GM19351 (cell line): ENCODE measurements at regions not wholly inside any gene's neighbourhood (a gene's known extent, or its start where the extent isn't known, plus 50 kb on each side); places are given as distances from the start of the nearest gene placed in this dataset.
A peak's percentile ranks its signal among the peaks of the same experiment; 100 is the strongest.
"Not testable (repeated sequence)": the region's sequence is repeated elsewhere in the genome, so short reads cannot be mapped to it uniquely, and the experiment has no call there.

ENCODE experiments used
- ATAC-seq: cut with Tn5 transposase; IDR thresholded peaks from one replicate; pipeline ENCODE4 v1.9.1; 2021; ENCODE audit warnings: mild to moderate bottlenecking, moderate library complexity; ENCODE audit not compliant: unreplicated experiment

DNA sequence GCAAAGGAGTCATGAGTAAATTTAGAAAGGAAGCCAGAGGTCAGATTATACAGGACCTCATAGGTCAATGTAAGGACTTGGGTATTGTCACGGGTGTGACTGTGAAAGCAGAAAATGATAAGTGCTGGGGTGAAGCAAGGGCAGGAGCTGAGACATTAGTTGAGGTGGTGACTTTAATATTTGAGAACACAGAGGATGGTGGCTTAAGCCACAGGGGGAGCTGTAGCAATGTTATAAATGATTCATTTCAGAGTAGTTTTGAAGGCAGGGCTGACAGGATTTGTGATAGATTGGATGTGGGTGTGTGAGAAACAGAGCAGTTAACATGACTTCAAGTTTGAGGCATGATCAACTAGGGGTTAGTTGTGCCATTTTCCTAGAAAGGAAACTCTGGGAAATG, 659.9 kb downstream of the EPM2A start:
- no peak for ATAC-seq

DNA sequence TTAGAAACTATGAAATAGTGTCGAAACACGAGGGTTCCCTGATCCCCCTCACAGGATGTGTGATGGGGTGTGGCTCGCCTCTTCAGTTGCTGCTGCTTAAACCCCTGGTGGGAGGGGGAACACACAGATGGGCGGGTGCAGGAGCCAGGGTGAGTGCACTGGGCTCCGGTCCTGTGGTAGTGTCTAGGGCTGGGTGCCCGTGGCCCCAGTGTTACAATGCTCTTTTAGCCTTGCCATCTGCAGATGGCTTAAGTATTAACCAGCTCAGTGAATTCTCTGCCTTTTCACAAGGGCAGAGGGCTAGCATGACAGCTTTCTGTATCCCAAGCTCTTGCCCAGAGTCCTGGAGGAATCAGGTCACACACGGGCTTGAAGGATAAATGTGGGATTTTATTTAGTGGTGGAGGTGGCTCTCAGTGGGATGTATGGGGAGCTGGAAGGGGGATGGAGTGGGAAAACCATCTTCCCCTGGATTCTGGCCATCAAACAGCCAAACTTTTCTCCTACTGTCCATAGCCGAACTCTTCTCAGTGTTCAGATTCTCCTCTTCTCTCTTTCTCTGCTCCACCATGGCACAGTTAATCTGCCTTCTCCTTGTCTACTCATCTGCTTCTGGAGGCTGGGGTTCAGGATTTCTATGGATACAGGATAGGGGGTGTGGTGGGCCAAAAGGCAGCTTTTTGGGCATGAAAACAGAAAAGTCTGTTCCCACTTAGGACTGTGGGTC, 659.0 kb downstream of the EPM2A start:
- ATAC-seq: no peak

DNA sequence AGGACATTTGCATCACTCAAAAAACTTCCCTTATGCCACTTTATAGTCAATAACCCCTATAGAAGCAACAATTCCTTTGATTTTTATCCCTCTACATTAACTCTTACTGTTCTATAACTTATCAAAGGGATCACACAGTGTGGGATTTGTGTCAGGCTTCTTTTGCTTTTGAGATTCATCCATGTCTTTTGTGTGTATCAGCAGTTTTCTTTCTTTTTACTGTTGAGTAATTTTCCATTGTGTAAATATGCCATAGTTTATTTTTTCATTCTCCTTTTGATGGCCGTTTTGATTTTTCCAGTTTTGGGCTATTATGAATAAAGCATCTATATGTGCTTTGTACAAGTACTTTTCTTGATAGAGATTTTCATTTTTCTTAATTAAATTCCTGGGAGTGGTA, 657.9 kb downstream of the EPM2A start:
- ATAC-seq: no peak

DNA sequence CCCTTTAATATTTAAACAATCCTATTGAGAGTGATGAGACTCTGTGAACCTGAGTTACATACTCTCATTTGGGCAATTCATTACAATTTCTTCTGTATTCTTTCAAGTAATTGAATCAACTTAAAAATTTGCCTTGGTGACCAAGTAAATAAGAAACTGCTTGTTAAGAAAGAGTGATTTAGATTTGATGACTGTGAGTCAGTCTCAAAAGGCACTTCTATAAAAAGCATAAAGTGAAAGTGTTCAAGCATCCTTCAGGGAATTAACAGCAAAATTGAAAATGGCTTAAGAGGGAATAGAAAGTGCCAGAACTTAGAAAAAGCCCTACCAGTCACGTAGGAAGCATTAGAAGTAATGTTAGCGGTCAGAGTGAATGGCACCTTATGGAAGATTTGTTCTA, 654.7 kb downstream of the EPM2A start:
- ATAC-seq: no peak

DNA sequence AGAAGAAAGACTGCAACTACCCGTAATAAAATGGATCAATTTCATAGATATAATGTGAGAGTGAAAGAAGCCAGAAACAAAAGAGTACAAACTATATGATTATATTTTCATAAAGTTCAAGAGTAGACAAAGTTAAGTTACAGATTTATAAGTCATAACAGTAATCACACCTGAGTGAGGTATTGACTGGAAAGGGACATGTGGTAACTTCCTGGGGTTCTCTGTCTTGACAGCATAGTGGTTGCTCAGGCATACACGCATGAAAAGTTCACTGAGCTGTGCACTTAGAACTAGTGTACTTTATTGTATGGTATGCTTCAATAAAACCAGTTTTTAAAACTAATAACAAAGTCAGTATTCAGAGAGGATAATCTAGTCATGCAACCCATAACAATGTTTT, 653.6 kb downstream of the EPM2A start:
- ATAC-seq: no peak

DNA sequence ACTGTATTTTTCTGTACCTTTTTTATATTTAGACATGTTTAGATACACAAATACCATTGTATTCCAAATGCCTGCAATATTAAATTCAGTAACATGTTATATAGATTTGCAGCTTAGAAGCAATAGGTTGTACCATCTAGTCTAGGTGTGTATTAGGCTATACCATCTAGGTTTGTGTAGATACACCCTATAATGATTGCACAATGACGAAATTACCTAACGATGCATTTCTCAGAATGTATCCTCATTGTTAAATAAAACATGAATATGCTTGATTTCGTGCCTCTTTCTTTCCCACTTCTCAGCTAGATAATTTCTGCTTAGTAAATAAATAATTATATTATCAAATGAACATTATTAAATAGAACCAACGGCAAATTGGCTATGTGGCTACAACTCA, 653.0 kb downstream of the EPM2A start:
- ATAC-seq: no peak

DNA sequence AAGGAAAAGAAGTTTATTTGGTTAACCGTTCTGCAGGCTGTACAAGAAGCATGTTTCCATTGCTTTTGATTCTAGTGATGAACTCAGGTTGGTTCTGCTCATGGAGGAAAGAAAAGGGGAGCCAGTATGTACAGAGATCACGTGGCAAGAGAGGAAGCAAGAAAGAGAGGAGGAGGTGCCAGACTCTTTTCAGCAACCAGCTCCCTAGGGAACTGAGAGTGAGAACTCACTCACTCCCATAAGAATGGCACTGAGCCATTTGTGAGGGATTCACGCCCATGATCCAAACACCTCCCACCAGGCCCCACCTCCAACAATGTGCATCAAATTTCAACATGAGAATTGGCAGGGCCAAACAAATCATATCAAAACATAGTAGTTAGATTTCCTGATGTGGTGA, 649.1 kb downstream of the EPM2A start:
- no peak for ATAC-seq

DNA sequence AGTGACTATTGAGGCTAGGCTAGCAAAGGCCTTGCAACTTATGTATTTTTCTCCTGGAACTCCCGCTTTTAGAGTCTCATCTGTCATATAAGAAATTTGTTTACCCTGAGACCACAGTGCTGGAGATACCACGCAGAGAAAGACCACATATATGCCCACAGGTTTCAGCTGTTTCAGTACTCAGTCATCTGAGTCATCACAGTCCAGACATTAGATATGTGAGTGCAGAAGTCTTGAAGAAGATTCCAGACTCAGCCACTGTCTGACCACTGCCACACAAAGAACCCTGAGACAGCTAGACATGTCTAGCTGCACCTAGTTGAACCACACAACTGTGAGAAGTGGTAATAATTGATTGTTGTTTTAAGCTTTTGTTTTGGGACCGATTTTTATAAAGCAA, 648.3 kb downstream of the EPM2A start:
- ATAC-seq: peak; percentile 86

DNA sequence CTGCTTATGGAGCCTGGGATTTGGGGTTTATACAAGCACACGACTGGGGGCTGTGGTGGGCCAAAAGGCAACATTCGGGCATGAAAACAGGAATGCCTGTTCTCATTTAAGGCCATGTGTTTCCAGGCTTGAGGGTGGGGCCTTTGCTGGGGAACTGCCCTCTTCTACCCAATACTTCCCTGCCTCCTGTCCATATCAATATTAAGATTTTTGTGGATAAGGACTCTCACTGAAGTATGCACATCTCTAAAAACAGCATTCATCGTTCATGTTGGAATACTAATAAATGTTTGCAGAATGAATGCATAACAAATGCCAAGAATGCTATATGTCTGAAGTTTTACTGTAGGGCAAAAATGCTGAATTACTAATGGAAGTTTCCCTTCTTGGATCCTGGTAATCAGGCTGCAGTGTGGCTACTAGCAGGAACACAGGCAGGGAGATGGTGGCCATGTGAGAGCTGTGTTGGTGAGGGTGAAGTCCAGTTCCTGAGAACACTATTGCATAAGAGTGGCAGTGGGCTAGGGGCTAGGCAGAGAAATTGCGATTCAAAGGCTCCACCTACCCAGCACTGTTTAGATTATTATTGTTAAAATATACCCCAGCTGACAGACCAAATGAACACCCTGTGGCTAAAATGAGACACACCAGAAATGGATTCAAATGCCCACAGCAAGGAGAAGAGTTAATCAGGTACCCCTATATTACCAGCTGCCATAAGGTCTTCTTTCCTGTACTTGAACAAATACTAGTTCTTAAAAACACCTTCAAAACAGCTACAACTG, 644.3 kb downstream of the EPM2A start:
- ATAC-seq: no peak

DNA sequence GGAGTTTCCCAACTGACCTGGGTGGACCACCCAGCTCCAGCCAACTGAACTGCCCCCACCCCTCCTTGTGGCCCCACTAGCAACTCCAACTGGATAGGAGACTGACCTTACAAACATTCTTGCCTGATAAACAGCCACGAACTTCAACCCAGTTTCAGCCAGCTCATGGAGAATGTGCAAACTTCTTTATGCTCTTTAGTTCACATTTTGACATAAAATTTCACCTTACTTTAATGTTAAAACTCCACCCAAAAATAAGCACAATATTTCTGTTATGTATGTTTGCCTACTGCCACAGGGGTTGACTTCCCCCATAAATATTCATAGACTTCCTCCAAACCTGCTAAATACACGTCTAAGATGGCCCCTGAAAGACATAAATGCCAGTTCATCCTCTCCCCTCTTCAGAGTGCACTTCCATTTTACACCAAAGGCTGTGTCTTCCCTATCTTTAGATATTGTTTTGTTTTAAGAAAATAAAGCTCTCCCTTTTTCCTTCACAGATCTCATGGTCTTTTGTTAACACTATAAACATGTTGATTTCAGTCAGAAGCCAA, 643.7 kb downstream of the EPM2A start:
- ATAC-seq: no peak

DNA sequence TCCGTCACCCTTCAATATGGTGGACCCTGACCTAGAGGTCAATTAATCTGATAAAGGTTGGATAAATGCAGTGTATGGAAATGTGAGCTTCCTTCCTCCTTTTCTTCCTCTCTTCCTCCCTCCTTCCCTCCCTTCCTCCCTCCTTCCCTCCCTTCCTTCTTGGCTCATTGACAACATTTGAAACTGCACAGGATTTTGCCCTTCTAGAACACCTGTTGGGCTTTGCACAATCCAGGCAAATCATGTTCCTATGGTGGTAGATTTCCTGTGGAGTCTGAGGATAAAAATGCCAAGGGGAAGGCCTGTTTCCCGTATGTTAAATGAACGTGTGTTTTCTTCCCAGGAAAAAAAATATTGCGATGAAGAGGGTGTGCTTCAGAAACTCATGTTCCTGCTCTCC, 642.8 kb downstream of the EPM2A start:
- ATAC-seq: no peak

DNA sequence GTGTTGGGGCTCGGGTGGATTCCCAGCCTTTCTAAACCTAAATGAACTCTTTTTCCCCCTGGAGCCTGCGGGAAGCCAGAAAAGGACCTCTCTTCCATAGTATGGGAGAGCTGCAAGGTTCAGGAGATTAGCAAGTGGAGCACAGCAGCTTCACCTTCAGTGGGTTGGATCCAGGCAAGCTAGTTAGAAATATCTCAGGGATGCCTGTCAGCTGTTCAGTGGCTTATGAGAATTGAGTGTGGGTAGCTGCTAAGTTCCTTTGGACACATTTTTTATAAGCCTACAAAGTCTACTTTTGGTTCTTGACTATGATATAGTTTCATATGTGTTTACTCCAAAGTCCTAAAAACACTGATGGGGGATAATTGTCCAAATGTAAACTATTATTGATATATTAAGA, 642.1 kb downstream of the EPM2A start:
- no peak for ATAC-seq

DNA sequence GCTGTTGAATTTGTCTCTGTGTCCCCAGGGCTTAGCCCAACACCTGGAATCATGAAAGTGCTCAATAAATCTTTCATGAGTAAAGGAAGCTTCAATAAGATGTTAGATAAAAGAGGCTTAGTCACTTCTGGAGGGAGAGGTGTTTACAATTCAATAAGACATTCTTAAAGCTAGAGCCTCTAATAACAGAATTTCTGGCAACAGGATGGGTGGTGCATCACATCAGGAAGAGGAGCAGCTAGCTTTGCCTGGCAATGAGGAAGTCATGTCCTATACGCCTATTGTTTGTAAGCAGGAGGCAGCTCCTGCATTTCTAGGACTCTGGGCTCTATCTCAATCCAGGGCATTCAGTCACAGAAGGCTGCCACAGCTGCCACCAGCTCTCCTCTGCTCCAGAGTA, 638.5 kb downstream of the EPM2A start:
- no peak for ATAC-seq

DNA sequence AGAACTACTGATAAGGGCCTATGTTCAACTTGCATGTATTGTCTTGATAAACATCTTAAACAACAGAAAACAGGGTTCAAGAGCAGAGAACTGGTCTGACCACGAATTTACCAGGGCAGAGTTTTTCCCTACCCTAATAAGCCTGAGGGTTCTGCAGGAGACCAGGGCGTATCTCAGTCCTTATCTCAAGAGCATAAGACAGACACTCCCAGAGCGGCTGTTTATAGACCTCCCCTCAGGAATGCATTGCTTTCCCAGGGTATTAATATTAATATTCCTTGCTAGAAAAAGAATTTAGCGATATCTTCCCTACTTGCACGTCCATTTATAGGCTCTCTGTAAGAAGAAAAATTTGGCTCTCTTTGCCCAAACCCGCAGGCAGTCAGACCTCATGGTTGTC, 637.2 kb downstream of the EPM2A start:
- ATAC-seq: not testable (repeated sequence)

DNA sequence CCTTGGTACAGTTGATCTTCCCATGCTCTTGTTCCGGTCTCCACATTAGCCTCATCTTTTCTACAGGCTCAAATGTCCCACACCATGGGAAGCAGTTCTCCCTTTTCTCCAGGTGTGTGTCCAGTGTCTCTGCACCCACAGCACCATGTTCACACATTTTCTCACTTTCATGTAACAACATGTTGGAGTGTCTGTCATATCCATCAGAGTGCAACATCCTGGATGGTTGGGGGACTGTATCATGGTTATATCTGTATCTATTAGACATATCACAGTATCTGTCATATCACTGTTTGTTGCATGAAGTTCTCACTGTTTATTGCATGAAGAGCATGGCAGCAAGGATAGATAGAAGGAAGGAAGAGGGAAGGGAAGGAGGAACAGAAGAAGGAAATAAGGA, 635.6 kb downstream of the EPM2A start:
- ATAC-seq: no peak

DNA sequence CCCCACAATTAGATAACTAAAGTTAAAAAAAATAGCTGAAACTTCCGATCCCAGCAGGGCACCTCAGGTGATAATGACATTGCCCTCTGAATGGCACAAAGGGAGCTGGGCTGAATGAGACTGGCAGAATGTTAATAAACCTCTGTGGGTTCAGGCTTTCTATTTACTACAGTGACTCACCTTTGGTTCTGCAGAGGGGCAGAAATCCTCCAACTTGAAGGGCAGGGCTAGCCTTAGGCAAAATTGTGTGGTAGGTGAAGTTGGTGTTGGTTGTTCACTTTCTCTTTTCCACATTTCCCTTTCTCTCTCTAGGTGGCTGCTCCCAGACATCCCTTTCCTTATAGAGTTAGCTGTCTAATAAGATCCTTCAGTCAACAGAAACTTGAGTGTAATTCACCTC, 625.2 kb downstream of the EPM2A start:
- no peak for ATAC-seq

DNA sequence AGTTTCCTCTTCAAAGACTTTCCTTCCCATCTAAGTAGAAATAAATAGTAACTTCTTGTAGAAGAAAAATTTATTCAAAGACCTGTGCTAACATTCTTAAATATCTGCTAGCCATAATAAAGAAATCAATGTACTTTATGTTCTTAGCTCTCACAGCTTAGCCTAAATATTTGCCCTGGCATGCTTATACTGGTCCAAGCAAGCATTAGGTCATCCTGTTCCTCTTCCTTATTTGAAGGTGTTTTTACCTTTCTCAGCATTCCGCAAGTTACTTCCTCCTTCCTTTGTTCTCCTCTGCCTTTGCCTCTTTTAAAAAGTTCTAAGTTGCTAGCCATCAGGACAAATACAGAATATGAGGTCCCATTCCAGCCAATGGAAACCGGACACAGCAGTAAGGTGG, 623.9 kb downstream of the EPM2A start:
- ATAC-seq: not testable (repeated sequence)

DNA sequence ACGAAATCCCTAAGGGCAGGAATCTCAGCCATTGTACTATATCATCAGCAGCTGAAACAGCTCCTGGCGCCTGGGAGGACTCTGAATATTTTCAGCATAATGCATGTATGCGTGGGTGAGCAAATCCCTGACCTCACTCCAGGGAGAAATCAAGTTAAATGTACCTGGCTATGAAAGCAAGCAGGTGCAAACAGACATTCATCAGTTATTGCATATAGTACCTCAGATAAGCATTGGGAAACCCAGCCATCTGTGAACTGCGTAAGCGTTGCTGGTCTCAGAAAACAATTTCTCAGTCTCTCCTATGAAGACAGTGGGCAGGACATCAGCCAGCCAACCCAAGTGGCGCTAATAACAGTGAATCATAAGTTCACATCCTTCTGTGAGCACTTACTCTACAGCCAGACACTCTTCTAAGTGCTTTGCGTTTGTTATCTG, 622.6 kb downstream of the EPM2A start:
- ATAC-seq: no peak

DNA sequence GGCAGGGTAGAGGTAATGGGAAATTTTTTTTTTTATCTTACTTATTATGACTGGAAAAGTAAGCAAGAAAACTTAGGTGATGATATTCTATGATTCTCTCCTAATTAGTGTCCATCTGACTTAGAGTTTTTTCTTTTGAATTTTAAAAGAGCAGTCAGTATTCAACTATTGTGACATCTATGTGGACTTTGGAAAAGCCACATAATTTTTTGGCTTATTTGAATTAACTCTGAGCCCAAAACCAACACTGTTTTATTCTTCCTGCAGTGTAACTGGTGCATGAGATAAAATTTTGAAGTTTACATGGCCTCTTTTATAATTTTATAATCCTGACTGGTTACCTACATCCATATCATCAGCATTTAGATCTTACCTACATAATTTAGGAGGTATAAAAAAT, 619.7 kb downstream of the EPM2A start:
- ATAC-seq: no peak

DNA sequence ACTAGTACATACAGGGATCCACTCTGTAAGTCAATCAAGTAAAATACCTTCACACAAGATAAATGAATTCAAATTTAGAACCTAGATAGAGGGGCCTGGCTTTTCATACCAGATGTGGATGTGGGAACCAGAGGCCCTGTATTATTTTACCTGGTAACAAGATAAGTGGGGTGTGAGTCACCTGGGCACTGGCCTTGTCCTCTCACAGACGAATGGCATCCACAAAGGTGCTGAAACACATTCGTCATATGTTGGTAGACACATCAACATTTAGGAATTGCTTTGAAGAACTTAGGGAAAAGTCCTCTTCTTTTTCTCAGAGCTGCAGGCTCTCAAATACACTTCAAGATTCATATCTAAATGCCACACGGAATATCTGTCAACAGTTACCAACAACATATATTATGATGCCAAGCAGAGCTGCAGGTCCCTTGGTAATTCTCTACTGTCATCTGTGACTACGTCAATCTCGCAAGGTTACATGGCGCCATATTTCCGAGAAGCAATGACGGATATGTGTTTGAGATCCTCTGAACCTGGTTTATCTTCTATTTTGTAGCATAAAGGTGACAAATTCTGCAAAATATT, 618.6 kb downstream of the EPM2A start:
- no peak for ATAC-seq

DNA sequence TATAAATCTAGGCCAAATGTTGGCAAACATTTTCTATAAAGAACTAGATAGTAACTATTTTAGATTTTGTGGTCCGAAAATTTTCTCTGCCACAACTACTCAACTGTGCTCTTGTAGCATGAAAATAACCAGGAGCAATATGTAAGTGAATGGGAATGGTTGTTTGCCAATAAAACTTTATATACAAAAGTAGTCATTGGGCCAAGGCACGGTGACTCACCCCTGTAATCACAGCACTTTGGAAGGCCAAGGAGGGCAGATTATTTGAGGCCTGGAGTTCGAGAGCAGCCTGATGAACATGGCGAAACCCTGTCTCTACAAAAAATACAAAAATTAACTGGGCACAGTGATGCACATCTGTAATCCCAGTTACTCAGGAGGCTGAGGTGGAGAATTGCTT, 617.1 kb downstream of the EPM2A start:
- ATAC-seq: no peak

DNA sequence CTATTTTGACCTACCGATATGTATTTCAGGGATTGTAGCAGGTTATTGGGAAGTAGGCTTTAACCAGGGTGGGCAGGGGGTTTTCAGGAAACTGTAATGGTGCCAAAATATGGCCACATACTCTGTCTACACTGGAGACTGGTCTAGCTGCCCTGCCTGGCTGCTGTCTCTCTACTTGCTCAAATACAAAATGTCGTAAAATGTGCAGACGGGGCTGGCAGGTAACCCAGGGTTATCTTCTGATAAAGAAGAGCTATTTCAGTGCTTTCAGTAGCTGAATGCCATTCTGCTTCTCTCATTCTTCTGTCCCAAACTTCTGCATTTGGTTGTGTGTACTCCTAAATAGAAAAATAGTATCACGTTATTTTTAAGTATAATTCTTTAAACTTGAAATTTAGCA, 616.2 kb downstream of the EPM2A start:
- no peak for ATAC-seq
